Activated naive CD4-positive, alpha-beta T cell treated with anti-CD3 and anti-CD28 coated beads, Interleukin-2, amount 10 ng/mL, durations not matched to agents 7 days and 5 days (primary cell): ENCODE measurements at regions not wholly inside any gene's neighbourhood (a gene's known extent, or its start where the extent isn't known, plus 50 kb on each side); places are given as distances from the start of the nearest gene placed in this dataset.

Source experiments
- CTCF ChIA-PET: fragments of 350-600 bp; sonication (Branson Sonifier 250); formaldehyde crosslinking; loops from one replicate; lab custom pipeline; 2021; ENCODE audit warnings: antibody characterized with exemption; lab: Charles Lee
- DNase-seq: peaks from one replicate; pipeline ENCODE4 v3.0.0-alpha.2; 2020
- H3K27ac Mint-ChIP-seq: one replicate; pipeline ENCODE4 v1.8.0; 2021; ENCODE audit warnings: mild to moderate bottlenecking, moderate library complexity, mixed read lengths
- H3K27me3 Mint-ChIP-seq: one replicate; pipeline ENCODE4 v1.8.0; 2021; ENCODE audit warnings: mild to moderate bottlenecking, mixed read lengths
- H3K36me3 Mint-ChIP-seq: one replicate; pipeline ENCODE4 v1.8.0; 2021; ENCODE audit warnings: mixed read lengths
- H3K4me1 Mint-ChIP-seq: one replicate; pipeline ENCODE4 v1.8.0; 2021; ENCODE audit warnings: mixed read lengths
- H3K4me3 Mint-ChIP-seq: one replicate; pipeline ENCODE4 v1.8.0; 2021; ENCODE audit warnings: mild to moderate bottlenecking, moderate library complexity, mixed read lengths
- H3K9me3 Mint-ChIP-seq: one replicate; pipeline ENCODE4 v1.8.0; 2021; ENCODE audit warnings: mixed read lengths

GRCh38 chr2:128492966-128493811 lies 174.5 kb upstream of the HS6ST1 start:
- H3K27ac Mint-ChIP-seq, result no peak overlapping the region
- no peaks in the 10 kb centered on the region for H3K4me1 Mint-ChIP-seq
- DNase-seq, result no peak
- no peaks in the 10 kb centered on the region for H3K36me3 Mint-ChIP-seq
- peaks cover 6% of the 10 kb centered on the region for H3K27me3 Mint-ChIP-seq
- no peak overlapping the region for H3K4me3 Mint-ChIP-seq
- CTCF ChIA-PET, result no interaction called here
- H3K9me3 Mint-ChIP-seq, result peaks cover 4% of the 10 kb centered on the region

GRCh38 chr2:128493880-128494279 lies 175.2 kb upstream of the HS6ST1 start:
- no peak for DNase-seq
- no peak overlapping the region for H3K4me3 Mint-ChIP-seq
- H3K27me3 Mint-ChIP-seq, result peaks cover 6% of the 10 kb centered on the region
- CTCF ChIA-PET, result no interaction called here
- H3K9me3 Mint-ChIP-seq, result peaks cover 4% of the 10 kb centered on the region
- no peaks in the 10 kb centered on the region for H3K4me1 Mint-ChIP-seq
- no peaks in the 10 kb centered on the region for H3K36me3 Mint-ChIP-seq
- no peak overlapping the region for H3K27ac Mint-ChIP-seq

GRCh38 chr2:128494307-128494639 lies 175.6 kb upstream of the HS6ST1 start:
- Mint-ChIP-seq H3K4me3 (no peak overlapping the region), H3K4me1 (no peaks in the 10 kb centered on the region)

GRCh38 chr2:128494640-128495321 lies 176.1 kb upstream of the HS6ST1 start:
- CTCF ChIA-PET, result no interaction called here
- H3K4me1 Mint-ChIP-seq, result no peaks in the 10 kb centered on the region
- no peak overlapping the region for H3K27ac Mint-ChIP-seq
- H3K36me3 Mint-ChIP-seq, result no peaks in the 10 kb centered on the region
- no peak overlapping the region for H3K4me3 Mint-ChIP-seq
- H3K27me3 Mint-ChIP-seq, result peaks cover 7% of the 10 kb centered on the region
- no peak for DNase-seq
- peaks cover 4% of the 10 kb centered on the region for H3K9me3 Mint-ChIP-seq

More at GRCh38 chr2:128494307-128494639, 175.6 kb upstream of the HS6ST1 start:
- no peak overlapping the region for H3K27ac Mint-ChIP-seq
- H3K27me3 Mint-ChIP-seq, result peaks cover 7% of the 10 kb centered on the region
- H3K36me3 Mint-ChIP-seq, result no peaks in the 10 kb centered on the region
- CTCF ChIA-PET, result no interaction called here
- peaks cover 4% of the 10 kb centered on the region for H3K9me3 Mint-ChIP-seq
- no peak for DNase-seq

GRCh38 chr2:128495996-128496547 lies 177.4 kb upstream of the HS6ST1 start:
- Mint-ChIP-seq H3K9me3 (peaks cover 4% of the 10 kb centered on the region), H3K4me1 (no peaks in the 10 kb centered on the region), H3K4me3 (no peak overlapping the region), H3K27me3 (peaks cover 11% of the 10 kb centered on the region), H3K27ac (no peak overlapping the region), H3K36me3 (no peaks in the 10 kb centered on the region)
- DNase-seq, result no peak
- CTCF ChIA-PET, result no interaction called here

- no peak overlapping the region for H3K4me3 Mint-ChIP-seq
- DNase-seq, result no peak
- no peaks in the 10 kb centered on the region for H3K36me3 Mint-ChIP-seq
- H3K27me3 Mint-ChIP-seq, result peaks cover 11% of the 10 kb centered on the region
- peaks cover 4% of the 10 kb centered on the region for H3K9me3 Mint-ChIP-seq
- no peaks in the 10 kb centered on the region for H3K4me1 Mint-ChIP-seq
- no peak overlapping the region for H3K27ac Mint-ChIP-seq
- CTCF ChIA-PET, result no interaction called here
Observed at GRCh38 chr2:128496700-128497099, 178.0 kb upstream of the HS6ST1 start.

GRCh38 chr2:128497461-128497860 lies 178.8 kb upstream of the HS6ST1 start:
- no peak for DNase-seq
- Mint-ChIP-seq H3K27ac (no peak overlapping the region), H3K9me3 (peaks cover 3% of the 10 kb centered on the region), H3K4me3 (no peak overlapping the region), H3K36me3 (no peaks in the 10 kb centered on the region), H3K4me1 (no peaks in the 10 kb centered on the region), H3K27me3 (peaks cover 11% of the 10 kb centered on the region)
- CTCF ChIA-PET, result no interaction called here

- Mint-ChIP-seq H3K27ac (no peak overlapping the region), H3K9me3 (no peaks in the 10 kb centered on the region), H3K27me3 (peaks cover 11% of the 10 kb centered on the region), H3K4me1 (no peaks in the 10 kb centered on the region), H3K36me3 (no peaks in the 10 kb centered on the region), H3K4me3 (no peak overlapping the region)
- CTCF ChIA-PET, result no interaction called here
- no peak for DNase-seq
Observed at GRCh38 chr2:128498086-128498485, 179.4 kb upstream of the HS6ST1 start.

- H3K4me1 Mint-ChIP-seq, result no peaks in the 10 kb centered on the region
- H3K27me3 Mint-ChIP-seq, result peaks cover 11% of the 10 kb centered on the region
- H3K9me3 Mint-ChIP-seq, result no peaks in the 10 kb centered on the region
- H3K27ac Mint-ChIP-seq, result no peak overlapping the region
- no peak for DNase-seq
- CTCF ChIA-PET, result no interaction called here
- no peak overlapping the region for H3K4me3 Mint-ChIP-seq
- no peaks in the 10 kb centered on the region for H3K36me3 Mint-ChIP-seq
Observed at GRCh38 chr2:128498589-128498988, 179.9 kb upstream of the HS6ST1 start.

GRCh38 chr2:128499367-128500137 lies 180.9 kb upstream of the HS6ST1 start:
- Mint-ChIP-seq H3K27me3 (peaks cover 11% of the 10 kb centered on the region), H3K9me3 (no peaks in the 10 kb centered on the region), H3K4me1 (no peaks in the 10 kb centered on the region), H3K27ac (no peak overlapping the region), H3K4me3 (no peak overlapping the region), H3K36me3 (no peaks in the 10 kb centered on the region)
- DNase-seq, result no peak
- CTCF ChIA-PET, result no interaction called here

GRCh38 chr2:128500138-128500800 lies 181.6 kb upstream of the HS6ST1 start:
- DNase-seq, result no peak
- no peaks in the 10 kb centered on the region for H3K36me3 Mint-ChIP-seq
- CTCF ChIA-PET, result no interaction called here
- H3K4me3 Mint-ChIP-seq, result no peak overlapping the region
- H3K27me3 Mint-ChIP-seq, result peaks cover 11% of the 10 kb centered on the region
- H3K27ac Mint-ChIP-seq, result no peak overlapping the region
- H3K4me1 Mint-ChIP-seq, result no peaks in the 10 kb centered on the region
- H3K9me3 Mint-ChIP-seq, result no peaks in the 10 kb centered on the region

- H3K9me3 Mint-ChIP-seq, result no peaks in the 10 kb centered on the region
- H3K4me3 Mint-ChIP-seq, result no peak overlapping the region
- H3K36me3 Mint-ChIP-seq, result no peaks in the 10 kb centered on the region
- DNase-seq, result no peak
- H3K4me1 Mint-ChIP-seq, result no peaks in the 10 kb centered on the region
- peaks cover 11% of the 10 kb centered on the region for H3K27me3 Mint-ChIP-seq
- no peak overlapping the region for H3K27ac Mint-ChIP-seq
- CTCF ChIA-PET, result no interaction called here
Observed at GRCh38 chr2:128501006-128501690, 182.5 kb upstream of the HS6ST1 start.

- Mint-ChIP-seq H3K4me3 (no peak overlapping the region), H3K9me3 (no peaks in the 10 kb centered on the region), H3K27ac (no peak overlapping the region), H3K36me3 (no peaks in the 10 kb centered on the region), H3K27me3 (peaks cover 12% of the 10 kb centered on the region), H3K4me1 (no peaks in the 10 kb centered on the region)
- no peak for DNase-seq
- CTCF ChIA-PET, result no interaction called here
Observed at GRCh38 chr2:128501700-128502099, 183.0 kb upstream of the HS6ST1 start.
